HPDE6-E6E7 (cell line): ENCODE measurements at regions not wholly inside any gene's neighbourhood (a gene's known extent, or its start where the extent isn't known, plus 50 kb on each side); places are given as distances from the start of the nearest gene placed in this dataset.
"Not testable (repeated sequence)": the region's sequence is repeated elsewhere in the genome, so short reads cannot be mapped to it uniquely, and the experiment has no call there.

ENCODE experiments used
- DNase-seq: peaks from one replicate; pipeline ENCODE4 v3.0.0; 2011; ENCODE audit warnings: missing footprints; ENCODE audit errors: extremely low spot score

- no peak for DNase-seq
Measured at GRCh38 chr1:60560701-60561100, 487.1 kb upstream of the C1orf87 start.

- no peak for DNase-seq
Measured at GRCh38 chr1:60558236-60558635, 484.7 kb upstream of the C1orf87 start.

GRCh38 chr1:60553730-60554129 lies 480.2 kb upstream of the C1orf87 start:
- no peak for DNase-seq

- no peak for DNase-seq
Measured at GRCh38 chr1:60547821-60548220, 474.3 kb upstream of the C1orf87 start.

GRCh38 chr1:60541831-60542532 lies 468.4 kb upstream of the C1orf87 start:
- DNase-seq, result no peak

- no peak for DNase-seq
Measured at GRCh38 chr1:60540141-60540540, 466.6 kb upstream of the C1orf87 start.

- no peak for DNase-seq
Measured at GRCh38 chr1:60535713-60536112, 462.1 kb upstream of the C1orf87 start.

- DNase-seq, result no peak
Measured at GRCh38 chr1:60527567-60527966, 454.0 kb upstream of the C1orf87 start.

GRCh38 chr1:60516996-60517395 lies 443.4 kb upstream of the C1orf87 start:
- DNase-seq, result no peak

GRCh38 chr1:60510162-60510561 lies 436.6 kb upstream of the C1orf87 start:
- no peak for DNase-seq

GRCh38 chr1:60504206-60504840 lies 430.8 kb upstream of the C1orf87 start:
- no peak for DNase-seq

- DNase-seq, result no peak
Measured at GRCh38 chr1:60503266-60503925, 429.8 kb upstream of the C1orf87 start.

- DNase-seq, result no peak
Measured at GRCh38 chr1:60502506-60502905, 428.9 kb upstream of the C1orf87 start.

- not testable (repeated sequence) for DNase-seq
Measured at GRCh38 chr1:60489916-60490480, 416.4 kb upstream of the C1orf87 start.

- DNase-seq, result no peak
Measured at GRCh38 chr1:60488847-60489246, 415.3 kb upstream of the C1orf87 start.

- no peak for DNase-seq
Measured at GRCh38 chr1:60487565-60488345, 414.2 kb upstream of the C1orf87 start.

GRCh38 chr1:60483509-60483908 lies 409.9 kb upstream of the C1orf87 start:
- no peak for DNase-seq

- no peak for DNase-seq
Measured at GRCh38 chr1:60470246-60470645, 396.7 kb upstream of the C1orf87 start.

GRCh38 chr1:60463786-60464185 lies 390.2 kb upstream of the C1orf87 start:
- no peak for DNase-seq

GRCh38 chr1:60463146-60463545 lies 389.6 kb upstream of the C1orf87 start:
- DNase-seq, result no peak

GRCh38 chr1:60461925-60462595 lies 388.5 kb upstream of the C1orf87 start:
- DNase-seq, result no peak
